NT2/D1 (cell line): ENCODE measurements at regions not wholly inside any gene's neighbourhood (a gene's known extent, or its start where the extent isn't known, plus 50 kb on each side); places are given as distances from the start of the nearest gene placed in this dataset.
"Not testable (repeated sequence)": the region's sequence is repeated elsewhere in the genome, so short reads cannot be mapped to it uniquely, and the experiment has no call there.

Experiments
- DNase-seq: peaks from one replicate; pipeline ENCODE4 v3.0.0-alpha.2; 2011; ENCODE audit warnings: low read depth, low spot score
- H3K27me3 ChIP-seq: 2 replicates; pipeline ENCODE4 v1.6.0; 2011; ENCODE audit warnings: mild to moderate bottlenecking; ENCODE audit not compliant: insufficient read length, insufficient read depth
- H3K36me3 ChIP-seq: 2 replicates; pipeline ENCODE4 v1.6.1; 2011; ENCODE audit warnings: mild to moderate bottlenecking, low read length, mixed read lengths; ENCODE audit not compliant: insufficient read depth, insufficient read length
- H3K4me1 ChIP-seq: 2 replicates; pipeline ENCODE4 v1.5.1; 2011; ENCODE audit not compliant: insufficient read depth, insufficient read length
- H3K4me3 ChIP-seq: 2 replicates; pipeline ENCODE4 v1.5.1; 2011; ENCODE audit warnings: low read depth; ENCODE audit not compliant: insufficient read length
- H3K9ac ChIP-seq: 2 replicates; pipeline ENCODE4 v1.6.0; 2011; ENCODE audit warnings: low read depth; ENCODE audit not compliant: insufficient read length
- H3K9me3 ChIP-seq: 2 replicates; pipeline ENCODE4 v1.5.1; 2011; ENCODE audit warnings: mild to moderate bottlenecking, low read length; ENCODE audit not compliant: insufficient read depth
- SUZ12 ChIP-seq: IDR thresholded peaks from 2 replicates; pipeline ENCODE4 v1.6.1; 2011; ENCODE audit not compliant: insufficient read length, insufficient read depth; ENCODE audit errors: extremely low read depth
- YY1 ChIP-seq: IDR thresholded peaks from 2 replicates; pipeline ENCODE4 v1.6.1; 2011; ENCODE audit not compliant: insufficient read length, insufficient read depth
- ZNF274 ChIP-seq: IDR thresholded peaks from 2 replicates; pipeline ENCODE4 v1.6.1; 2011; ENCODE audit warnings: mild to moderate bottlenecking, low read depth, low read length

- Histone ChIP-seq H3K27me3 (no peaks in the 10 kb centered on the region), H3K4me3 (no peak overlapping the region), H3K4me1 (no peaks in the 10 kb centered on the region), H3K36me3 (no peaks in the 10 kb centered on the region), H3K9me3 (no peaks in the 10 kb centered on the region), H3K9ac (no peak overlapping the region)
- no peak for TF ChIP-seq SUZ12
- no peak for TF ChIP-seq YY1
- no peak for TF ChIP-seq ZNF274
- no peak for DNase-seq
These were observed 521.6 kb upstream of the TSPY4 start for GRCh38 chrY:8815616-8816015.

- no peak for DNase-seq
- Histone ChIP-seq H3K4me1 (no peaks in the 10 kb centered on the region), H3K27me3 (no peaks in the 10 kb centered on the region), H3K9me3 (no peaks in the 10 kb centered on the region), H3K4me3 (no peak overlapping the region), H3K36me3 (no peaks in the 10 kb centered on the region), H3K9ac (no peak overlapping the region)
- TF ChIP-seq SUZ12 (no peak), ZNF274 (no peak), YY1 (no peak)
These were observed 517.2 kb upstream of the TSPY4 start for GRCh38 chrY:8820032-8820431.

- H3K9me3 ChIP-seq, result no peaks in the 10 kb centered on the region
- no peak overlapping the region for H3K4me3 ChIP-seq
- DNase-seq, result no peak
- TF ChIP-seq SUZ12, result no peak
- TF ChIP-seq YY1, result no peak
- no peak for TF ChIP-seq ZNF274
- no peaks in the 10 kb centered on the region for H3K27me3 ChIP-seq
- no peaks in the 10 kb centered on the region for H3K4me1 ChIP-seq
- H3K9ac ChIP-seq, result no peak overlapping the region
- no peaks in the 10 kb centered on the region for H3K36me3 ChIP-seq
These were observed 516.2 kb upstream of the TSPY4 start for GRCh38 chrY:8821106-8821505.

DNA sequence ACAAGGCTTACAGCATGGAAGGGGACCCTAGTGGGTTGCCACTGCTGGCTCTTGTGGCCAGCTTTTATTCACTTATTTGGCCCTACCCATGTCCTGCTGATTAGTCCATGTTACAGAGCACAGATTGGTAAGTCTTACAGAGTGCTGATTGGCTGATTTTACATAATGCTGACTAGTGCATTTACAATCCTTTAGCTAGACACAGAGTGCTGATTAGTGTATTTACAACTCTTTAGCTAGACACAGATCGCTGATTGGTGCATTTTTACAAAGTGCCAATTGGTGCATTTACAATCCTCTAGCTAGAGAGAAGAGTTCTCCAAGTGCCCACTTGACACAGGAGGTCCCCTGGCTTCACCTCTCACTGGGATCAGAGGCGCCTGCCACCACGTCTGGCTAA is 485.0 kb upstream of the TSPY4 start:
- Histone ChIP-seq H3K4me1 (no peaks in the 10 kb centered on the region), H3K4me3 (no peak overlapping the region), H3K9ac (no peak overlapping the region), H3K9me3 (no peaks in the 10 kb centered on the region; the same call in 1 of the 2 replicates), H3K27me3 (no peaks in the 10 kb centered on the region), H3K36me3 (no peaks in the 10 kb centered on the region)
- TF ChIP-seq YY1 (no peak), ZNF274 (no peak)
- DNase-seq, result no peak

- H3K36me3 ChIP-seq, result no peaks in the 10 kb centered on the region
These were observed 448.9 kb upstream of the TSPY4 start for GRCh38 chrY:8888371-8888770.

GRCh38 chrY:8897876-8898275 is 439.4 kb upstream of the TSPY4 start:
- DNase-seq, result no peak
- H3K9me3 ChIP-seq, result no peaks in the 10 kb centered on the region
- H3K9ac ChIP-seq, result no peak overlapping the region
- TF ChIP-seq SUZ12 (no peak), YY1 (no peak), ZNF274 (no peak)
- no peaks in the 10 kb centered on the region for H3K36me3 ChIP-seq
- H3K4me3 ChIP-seq, result no peak overlapping the region
- no peaks in the 10 kb centered on the region for H3K4me1 ChIP-seq
- H3K27me3 ChIP-seq, result no peaks in the 10 kb centered on the region

More at GRCh38 chrY:8888371-8888770, 448.9 kb upstream of the TSPY4 start:
- H3K9ac ChIP-seq, result no peak overlapping the region
- no peaks in the 10 kb centered on the region for H3K27me3 ChIP-seq
- DNase-seq, result no peak
- H3K4me1 ChIP-seq, result no peaks in the 10 kb centered on the region
- no peak overlapping the region for H3K4me3 ChIP-seq
- TF ChIP-seq SUZ12 (no peak), ZNF274 (no peak), YY1 (no peak)
- no peaks in the 10 kb centered on the region for H3K9me3 ChIP-seq

- Histone ChIP-seq H3K4me3 (no peak overlapping the region), H3K9me3 (no peaks in the 10 kb centered on the region), H3K27me3 (no peaks in the 10 kb centered on the region), H3K9ac (no peak overlapping the region), H3K36me3 (no peaks in the 10 kb centered on the region), H3K4me1 (no peaks in the 10 kb centered on the region)
- TF ChIP-seq SUZ12, result no peak
- no peak for TF ChIP-seq ZNF274
- no peak for TF ChIP-seq YY1
- DNase-seq, result no peak
These were observed 432.1 kb upstream of the TSPY4 start for GRCh38 chrY:8905141-8905540.

DNA sequence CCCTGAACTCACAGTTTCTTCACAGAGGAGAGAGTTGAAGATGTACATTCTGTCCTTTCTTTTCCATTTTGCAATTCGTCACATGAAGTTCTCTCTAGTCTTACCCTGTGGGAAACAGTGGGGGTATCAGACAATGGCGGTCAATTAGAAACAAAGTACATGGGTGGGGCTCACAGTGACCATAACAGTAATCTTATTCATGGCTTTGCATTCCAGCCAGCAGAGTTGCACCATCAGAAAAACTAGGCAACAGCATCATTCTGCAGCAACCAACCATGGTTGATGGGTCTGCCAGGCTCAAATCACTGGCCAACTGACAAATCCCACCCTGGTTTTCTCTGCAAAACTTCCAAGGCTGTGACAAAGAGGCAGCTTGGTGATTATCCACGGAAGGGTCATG is 414.7 kb upstream of the TSPY4 start:
- not testable (repeated sequence) for H3K9ac ChIP-seq, H3K27me3 ChIP-seq, H3K4me3 ChIP-seq, DNase-seq, H3K36me3 ChIP-seq, H3K4me1 ChIP-seq, H3K9me3 ChIP-seq
